ENCODE measurements at regions not wholly inside any gene's neighbourhood (a gene's known extent, or its start where the extent isn't known, plus 50 kb on each side); places are given as distances from the start of the nearest gene placed in this dataset.

DNA sequence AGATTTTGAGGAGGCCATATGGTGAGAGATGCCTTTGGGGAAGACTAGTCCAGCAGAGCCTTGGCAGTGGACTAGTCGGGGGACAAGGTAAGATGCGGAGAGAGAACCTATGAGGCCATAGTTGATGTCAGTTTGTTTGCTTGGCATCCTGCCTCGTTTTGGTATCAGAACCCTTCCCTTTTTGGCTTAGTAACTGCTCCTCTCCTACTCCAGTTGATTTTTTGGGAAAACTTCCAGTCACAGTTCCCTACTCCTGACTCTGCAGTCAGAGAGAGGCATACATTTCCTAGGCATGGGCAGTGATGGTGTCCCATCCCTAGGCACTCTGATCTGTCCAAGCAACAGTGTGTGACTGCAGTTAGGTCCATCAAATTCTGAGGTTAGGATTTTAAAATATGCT, 398.3 kb downstream of the AEBP2 start:
- TF ChIP-seq ZNF274 (IDR thresholded peaks at IDR 0.05; ENCODE audit: low read depth, low read length) (no peak), CTCF (IDR thresholded peaks at IDR 0.05 in 2 of 3, conservative IDR thresholded peaks at IDR 0.05 in 1 of 3; ENCODE audit: borderline replicate concordance in 1 of 3, insufficient read depth in 1 of 3, low read depth in 2 of 3, low read length in 2 of 3) (no peak), CEBPB (IDR thresholded peaks at IDR 0.05; ENCODE audit: low read depth) (no peak), SIN3A (IDR thresholded peaks at IDR 0.05; ENCODE audit: low read depth) (no peak), POLR2A (IDR thresholded peaks at IDR 0.05; ENCODE audit: borderline replicate concordance, extremely low read depth, insufficient read depth, insufficient read length) (no peak), SRF (IDR thresholded peaks at IDR 0.05; ENCODE audit: low read depth) (no peak), POLR2AphosphoS5 (IDR thresholded peaks at IDR 0.05; ENCODE audit: low read depth, low read length) (no peak)
- TF ChIP-seq, protein P1, sequence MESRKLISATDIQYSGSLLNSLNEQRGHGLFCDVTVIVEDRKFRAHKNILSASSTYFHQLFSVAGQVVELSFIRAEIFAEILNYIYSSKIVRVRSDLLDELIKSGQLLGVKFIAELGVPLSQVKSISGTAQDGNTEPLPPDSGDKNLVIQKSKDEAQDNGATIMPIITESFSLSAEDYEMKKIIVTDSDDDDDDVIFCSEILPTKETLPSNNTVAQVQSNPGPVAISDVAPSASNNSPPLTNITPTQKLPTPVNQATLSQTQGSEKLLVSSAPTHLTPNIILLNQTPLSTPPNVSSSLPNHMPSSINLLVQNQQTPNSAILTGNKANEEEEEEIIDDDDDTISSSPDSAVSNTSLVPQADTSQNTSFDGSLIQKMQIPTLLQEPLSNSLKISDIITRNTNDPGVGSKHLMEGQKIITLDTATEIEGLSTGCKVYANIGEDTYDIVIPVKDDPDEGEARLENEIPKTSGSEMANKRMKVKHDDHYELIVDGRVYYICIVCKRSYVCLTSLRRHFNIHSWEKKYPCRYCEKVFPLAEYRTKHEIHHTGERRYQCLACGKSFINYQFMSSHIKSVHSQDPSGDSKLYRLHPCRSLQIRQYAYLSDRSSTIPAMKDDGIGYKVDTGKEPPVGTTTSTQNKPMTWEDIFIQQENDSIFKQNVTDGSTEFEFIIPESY (IDR thresholded peaks at IDR 0.05; ENCODE audit: extremely low read depth, insufficient replicate concordance, low read length), result no peak
- TF ChIP-seq, protein P2, sequence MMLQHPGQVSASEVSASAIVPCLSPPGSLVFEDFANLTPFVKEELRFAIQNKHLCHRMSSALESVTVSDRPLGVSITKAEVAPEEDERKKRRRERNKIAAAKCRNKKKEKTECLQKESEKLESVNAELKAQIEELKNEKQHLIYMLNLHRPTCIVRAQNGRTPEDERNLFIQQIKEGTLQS (IDR thresholded peaks at IDR 0.05), result no peak
